ENCODE measurements at regions not wholly inside any gene's neighbourhood (a gene's known extent, or its start where the extent isn't known, plus 50 kb on each side); places are given as distances from the start of the nearest gene placed in this dataset.
A peak's percentile ranks its signal among the peaks of the same experiment; 100 is the strongest.

- H3K4me3 ChIP-seq (ENCODE audit: low read depth, low read length), result no peak overlapping the region
- TF ChIP-seq CTCF (IDR thresholded peaks at IDR 0.05; ENCODE audit: borderline replicate concordance, insufficient read depth, low read depth, low read length), result no peak
Measured at GRCh38 chr15:99921101-99921500, 187.9 kb upstream of the LYSMD4 start.

- H3K4me3 ChIP-seq (ENCODE audit: low read depth, low read length), result no peak overlapping the region
- TF ChIP-seq CTCF (IDR thresholded peaks at IDR 0.05; ENCODE audit: borderline replicate concordance, insufficient read depth, low read depth, low read length), result no peak
Measured at GRCh38 chr15:99918072-99918471, 184.8 kb upstream of the LYSMD4 start.

- no peak for TF ChIP-seq CTCF (IDR thresholded peaks at IDR 0.05; ENCODE audit: borderline replicate concordance, insufficient read depth, low read depth, low read length)
- H3K4me3 ChIP-seq (ENCODE audit: low read depth, low read length), result no peak overlapping the region
Measured at GRCh38 chr15:99917252-99917651, 184.0 kb upstream of the LYSMD4 start.

GRCh38 chr15:99916668-99917223 is 183.5 kb upstream of the LYSMD4 start:
- no peak for TF ChIP-seq CTCF (IDR thresholded peaks at IDR 0.05; ENCODE audit: borderline replicate concordance, insufficient read depth, low read depth, low read length)
- no peak overlapping the region for H3K4me3 ChIP-seq (ENCODE audit: low read depth, low read length)

GRCh38 chr15:99914723-99915122 is 181.5 kb upstream of the LYSMD4 start:
- no peak for TF ChIP-seq CTCF (IDR thresholded peaks at IDR 0.05; ENCODE audit: borderline replicate concordance, insufficient read depth, low read depth, low read length)
- H3K4me3 ChIP-seq (ENCODE audit: low read depth, low read length), result no peak overlapping the region

GRCh38 chr15:99911816-99912215 is 178.6 kb upstream of the LYSMD4 start:
- H3K4me3 ChIP-seq (ENCODE audit: low read depth, low read length), result no peak overlapping the region
- TF ChIP-seq CTCF (IDR thresholded peaks at IDR 0.05; ENCODE audit: borderline replicate concordance, insufficient read depth, low read depth, low read length), result no peak

- TF ChIP-seq CTCF (IDR thresholded peaks at IDR 0.05; ENCODE audit: borderline replicate concordance, insufficient read depth, low read depth, low read length), result peak; percentile 55
- H3K4me3 ChIP-seq (ENCODE audit: low read depth, low read length), result no peak overlapping the region
Measured at GRCh38 chr15:99909592-99910295, 176.5 kb upstream of the LYSMD4 start.

Data from GM12875 (cell line).